Fibroblast of mammary gland (primary cell): ENCODE measurements at regions not wholly inside any gene's neighbourhood (a gene's known extent, or its start where the extent isn't known, plus 50 kb on each side); places are given as distances from the start of the nearest gene placed in this dataset.

Source experiments
- DNase-seq: peaks from one replicate; pipeline ENCODE4 v3.0.0-alpha.2; 2010; ENCODE audit warnings: low read depth
- H3K4me3 ChIP-seq: 2 replicates; pipeline ENCODE4 v1.5.1; 2011; ENCODE audit warnings: low read depth, mild to moderate bottlenecking, low read length, moderate library complexity; ENCODE audit not compliant: control insufficient read depth
- CTCF ChIP-seq: conservative IDR thresholded peaks from 2 replicates; pipeline ENCODE4 v1.5.1; 2011; ENCODE audit warnings: low read depth, low read length, inconsistent platforms; ENCODE audit not compliant: control insufficient read depth, insufficient read depth

- H3K4me3 ChIP-seq: no peak overlapping the region
- TF ChIP-seq CTCF: no peak
- DNase-seq: peak; percentile 64
Observed at GRCh38 chr7:91771394-91771793, 109.1 kb downstream of the MTERF1 start.

- H3K4me3 ChIP-seq: no peak overlapping the region
- no peak for DNase-seq
- no peak for TF ChIP-seq CTCF
Observed at GRCh38 chr7:91771921-91772815, 108.3 kb downstream of the MTERF1 start.

GRCh38 chr7:91776171-91776570, 104.3 kb downstream of the MTERF1 start:
- no peak for TF ChIP-seq CTCF
- H3K4me3 ChIP-seq: no peak overlapping the region
- no peak for DNase-seq

- DNase-seq: no peak
- TF ChIP-seq CTCF: no peak
- H3K4me3 ChIP-seq: no peak overlapping the region
Observed at GRCh38 chr7:91777522-91777921, 103.0 kb downstream of the MTERF1 start.

GRCh38 chr7:91778416-91778815, 102.1 kb downstream of the MTERF1 start:
- TF ChIP-seq CTCF: no peak
- no peak overlapping the region for H3K4me3 ChIP-seq
- no peak for DNase-seq

- no peak overlapping the region for H3K4me3 ChIP-seq
- no peak for TF ChIP-seq CTCF
- DNase-seq: no peak
Observed at GRCh38 chr7:91780521-91780920, 100.0 kb downstream of the MTERF1 start.
